ENCODE measurements at regions not wholly inside any gene's neighbourhood (a gene's known extent, or its start where the extent isn't known, plus 50 kb on each side); places are given as distances from the start of the nearest gene placed in this dataset.

GRCh38 chr3:22471557-22471956 lies 720.5 kb upstream of the ZNF385D start:
- CTCF ChIA-PET: no interaction called here
- Mint-ChIP-seq H3K36me3 (no peaks in the 10 kb centered on the region), H3K9me3 (ENCODE audit: low read depth) (peaks cover 2% of the 10 kb centered on the region), H3K4me3 (no peak overlapping the region), H3K27me3 (no peaks in the 10 kb centered on the region), H3K4me1 (no peaks in the 10 kb centered on the region), H3K27ac (no peak overlapping the region)
- ATAC-seq (no peak), DNase-seq (no peak)

GRCh38 chr3:22474706-22475445 lies 723.9 kb upstream of the ZNF385D start:
- H3K36me3 Mint-ChIP-seq: no peaks in the 10 kb centered on the region
- H3K9me3 Mint-ChIP-seq (ENCODE audit: low read depth): peaks cover 2% of the 10 kb centered on the region
- H3K27me3 Mint-ChIP-seq: no peaks in the 10 kb centered on the region
- no peak overlapping the region for H3K4me3 Mint-ChIP-seq
- H3K27ac Mint-ChIP-seq: no peak overlapping the region
- ATAC-seq: no peak
- no peaks in the 10 kb centered on the region for H3K4me1 Mint-ChIP-seq
- CTCF ChIA-PET: no interaction called here
- DNase-seq: no peak

GRCh38 chr3:22475665-22476240 lies 724.7 kb upstream of the ZNF385D start:
- peaks cover 2% of the 10 kb centered on the region for H3K9me3 Mint-ChIP-seq (ENCODE audit: low read depth)
- H3K27me3 Mint-ChIP-seq: no peaks in the 10 kb centered on the region
- no peaks in the 10 kb centered on the region for H3K4me1 Mint-ChIP-seq
- CTCF ChIA-PET: no interaction called here
- no peak overlapping the region for H3K4me3 Mint-ChIP-seq
- H3K36me3 Mint-ChIP-seq: no peaks in the 10 kb centered on the region
- DNase-seq (no peak), ATAC-seq (no peak)
- H3K27ac Mint-ChIP-seq: no peak overlapping the region

- Mint-ChIP-seq H3K9me3 (ENCODE audit: low read depth) (peaks cover 2% of the 10 kb centered on the region), H3K27ac (no peak overlapping the region), H3K27me3 (no peaks in the 10 kb centered on the region), H3K4me3 (no peak overlapping the region), H3K36me3 (no peaks in the 10 kb centered on the region), H3K4me1 (no peaks in the 10 kb centered on the region)
- DNase-seq (no peak), ATAC-seq (no peak)
- CTCF ChIA-PET: no interaction called here
Observed at GRCh38 chr3:22476976-22477375, 726.0 kb upstream of the ZNF385D start.

GRCh38 chr3:22485954-22486353 lies 717.2 kb upstream of the UBE2E2 start:
- CTCF ChIA-PET: interaction anchor here (1.0 kb wide), 1 partner anchor 10 kb away, joined by 3 read pairs; no protein-coding TSS in a partner anchor
- Mint-ChIP-seq H3K4me3 (no peak overlapping the region), H3K36me3 (no peaks in the 10 kb centered on the region), H3K4me1 (no peaks in the 10 kb centered on the region), H3K9me3 (ENCODE audit: low read depth) (no peaks in the 10 kb centered on the region), H3K27me3 (no peaks in the 10 kb centered on the region), H3K27ac (no peak overlapping the region)
- no peak for ATAC-seq
- no peak for DNase-seq

- H3K27me3 Mint-ChIP-seq: no peaks in the 10 kb centered on the region
- CTCF ChIA-PET: no interaction called here
- H3K36me3 Mint-ChIP-seq: no peaks in the 10 kb centered on the region
- no peak for DNase-seq
- no peak for ATAC-seq
- H3K9me3 Mint-ChIP-seq (ENCODE audit: low read depth): no peaks in the 10 kb centered on the region
- no peak overlapping the region for H3K27ac Mint-ChIP-seq
- no peaks in the 10 kb centered on the region for H3K4me1 Mint-ChIP-seq
- H3K4me3 Mint-ChIP-seq: no peak overlapping the region
Observed at GRCh38 chr3:22490747-22491146, 712.4 kb upstream of the UBE2E2 start.

- DNase-seq (no peak), ATAC-seq (no peak)
- Mint-ChIP-seq H3K36me3 (no peaks in the 10 kb centered on the region), H3K9me3 (ENCODE audit: low read depth) (no peaks in the 10 kb centered on the region), H3K4me3 (no peak overlapping the region), H3K27me3 (no peaks in the 10 kb centered on the region), H3K4me1 (no peaks in the 10 kb centered on the region), H3K27ac (no peak overlapping the region)
- CTCF ChIA-PET: no interaction called here
Observed at GRCh38 chr3:22491344-22491743, 711.8 kb upstream of the UBE2E2 start.

- Mint-ChIP-seq H3K27me3 (no peaks in the 10 kb centered on the region), H3K4me3 (no peak overlapping the region), H3K36me3 (no peaks in the 10 kb centered on the region)
Observed at GRCh38 chr3:22492342-22492741, 710.8 kb upstream of the UBE2E2 start.

GRCh38 chr3:22495241-22495640 lies 707.9 kb upstream of the UBE2E2 start:
- H3K27me3 Mint-ChIP-seq: no peaks in the 10 kb centered on the region
- CTCF ChIA-PET: no interaction called here
- no peak overlapping the region for H3K27ac Mint-ChIP-seq
- peaks cover 2% of the 10 kb centered on the region for H3K9me3 Mint-ChIP-seq (ENCODE audit: low read depth)
- DNase-seq (no peak), ATAC-seq (no peak)
- H3K4me1 Mint-ChIP-seq: no peaks in the 10 kb centered on the region
- H3K36me3 Mint-ChIP-seq: no peaks in the 10 kb centered on the region
- H3K4me3 Mint-ChIP-seq: no peak overlapping the region

More at GRCh38 chr3:22492342-22492741, 710.8 kb upstream of the UBE2E2 start:
- Mint-ChIP-seq H3K27ac (no peak overlapping the region), H3K9me3 (ENCODE audit: low read depth) (no peaks in the 10 kb centered on the region), H3K4me1 (no peaks in the 10 kb centered on the region)
- no peak for DNase-seq
- CTCF ChIA-PET: no interaction called here
- no peak for ATAC-seq

- H3K9me3 Mint-ChIP-seq (ENCODE audit: low read depth): peaks cover 2% of the 10 kb centered on the region
- CTCF ChIA-PET: interaction anchor here (1.2 kb wide), 1 partner anchor 10 kb away, joined by 3 read pairs; no protein-coding TSS in a partner anchor
Observed at GRCh38 chr3:22495791-22496190, 707.3 kb upstream of the UBE2E2 start.

GRCh38 chr3:22496641-22497040 lies 706.5 kb upstream of the UBE2E2 start:
- H3K36me3 Mint-ChIP-seq: no peaks in the 10 kb centered on the region
- H3K27ac Mint-ChIP-seq: no peak overlapping the region
- ATAC-seq: no peak
- DNase-seq: no peak
- no peaks in the 10 kb centered on the region for H3K4me1 Mint-ChIP-seq
- peaks cover 2% of the 10 kb centered on the region for H3K9me3 Mint-ChIP-seq (ENCODE audit: low read depth)
- no peak overlapping the region for H3K4me3 Mint-ChIP-seq
- no peaks in the 10 kb centered on the region for H3K27me3 Mint-ChIP-seq
- CTCF ChIA-PET: interaction anchor here (1.2 kb wide), 1 partner anchor 11 kb away, joined by 3 read pairs; no protein-coding TSS in a partner anchor

More at GRCh38 chr3:22495791-22496190, 707.3 kb upstream of the UBE2E2 start:
- H3K27ac Mint-ChIP-seq: no peak overlapping the region
- no peaks in the 10 kb centered on the region for H3K36me3 Mint-ChIP-seq
- no peaks in the 10 kb centered on the region for H3K27me3 Mint-ChIP-seq
- no peak for ATAC-seq
- no peak for DNase-seq
- no peaks in the 10 kb centered on the region for H3K4me1 Mint-ChIP-seq
- H3K4me3 Mint-ChIP-seq: no peak overlapping the region

GRCh38 chr3:22506871-22507270 lies 696.3 kb upstream of the UBE2E2 start:
- no peak for ATAC-seq
- DNase-seq: no peak
- Mint-ChIP-seq H3K27ac (no peak overlapping the region), H3K27me3 (no peaks in the 10 kb centered on the region), H3K4me3 (no peak overlapping the region), H3K4me1 (no peaks in the 10 kb centered on the region), H3K36me3 (no peaks in the 10 kb centered on the region), H3K9me3 (ENCODE audit: low read depth) (peaks cover 4% of the 10 kb centered on the region)
- CTCF ChIA-PET: no interaction called here

GRCh38 chr3:22507709-22508108 lies 695.4 kb upstream of the UBE2E2 start:
- ATAC-seq: no peak
- CTCF ChIA-PET: no interaction called here

GRCh38 chr3:22523925-22524324 lies 679.2 kb upstream of the UBE2E2 start:
- ATAC-seq (no peak), DNase-seq (no peak)
- Mint-ChIP-seq H3K4me3 (no peak overlapping the region), H3K27ac (no peak overlapping the region), H3K36me3 (no peaks in the 10 kb centered on the region), H3K9me3 (ENCODE audit: low read depth) (peaks cover 12% of the 10 kb centered on the region), H3K27me3 (no peaks in the 10 kb centered on the region), H3K4me1 (no peaks in the 10 kb centered on the region)
- CTCF ChIA-PET: no interaction called here

More at GRCh38 chr3:22507709-22508108, 695.4 kb upstream of the UBE2E2 start:
- no peak for DNase-seq
- Mint-ChIP-seq H3K27me3 (no peaks in the 10 kb centered on the region), H3K4me3 (no peak overlapping the region), H3K4me1 (no peaks in the 10 kb centered on the region), H3K27ac (no peak overlapping the region), H3K36me3 (no peaks in the 10 kb centered on the region), H3K9me3 (ENCODE audit: low read depth) (peaks cover 2% of the 10 kb centered on the region)

Measured in activated CD8-positive, alpha-beta memory T cell treated with anti-CD3 and anti-CD28 coated beads, Interleukin-2, amount 10 ng/mL, durations not matched to agents 7 days and 5 days (primary cell).